Mesenchymal stem cell (in vitro differentiated cells and primary cell): ENCODE measurements at regions not wholly inside any gene's neighbourhood (a gene's known extent, or its start where the extent isn't known, plus 50 kb on each side); places are given as distances from the start of the nearest gene placed in this dataset.

Experiments used
- DNase-seq: peaks from one replicate; pipeline ENCODE4 v3.0.0-alpha.2; 2013
- H2AFZ ChIP-seq: one replicate; pipeline ENCODE4 v1.6.1; 2013; ENCODE audit warnings: low read depth, mild to moderate bottlenecking, control low read depth, inconsistent platforms, low read length, moderate library complexity
- H2AK5ac ChIP-seq: 2 replicates; pipeline ENCODE4 v1.6.1; 2013; ENCODE audit warnings: low read length, moderate library complexity, mild to moderate bottlenecking, inconsistent platforms; ENCODE audit not compliant: severe bottlenecking
- H2BK120ac ChIP-seq: one replicate; pipeline ENCODE4 v1.6.1; 2013; ENCODE audit warnings: low read depth, mild to moderate bottlenecking, inconsistent platforms, low read length, moderate library complexity
- H2BK12ac ChIP-seq, 2 experiments: one replicate each; pipeline ENCODE4 v1.6.1; 2013; ENCODE audit warnings: inconsistent platforms in 2 of 2, low read length in 2 of 2, mild to moderate bottlenecking in 2 of 2, moderate library complexity in 2 of 2, control low read depth in 1 of 2
- H2BK15ac ChIP-seq: one replicate; pipeline ENCODE4 v1.6.1; 2013; ENCODE audit warnings: mild to moderate bottlenecking, low read depth, inconsistent platforms; ENCODE audit not compliant: poor library complexity, severe bottlenecking
- H2BK5ac ChIP-seq: 2 replicates; pipeline ENCODE4 v1.6.1; 2013; ENCODE audit warnings: low read depth, mild to moderate bottlenecking, low read length, control low read depth, inconsistent platforms; ENCODE audit not compliant: poor library complexity, severe bottlenecking
- H3K14ac ChIP-seq, 2 experiments: one replicate each; pipeline ENCODE4 v1.6.1; 2013; ENCODE audit warnings: inconsistent platforms in 2 of 2, low read length in 2 of 2, control low read depth in 1 of 2, mild to moderate bottlenecking in 1 of 2, moderate library complexity in 1 of 2
- H3K18ac ChIP-seq, 2 experiments: one replicate each; pipeline ENCODE4 v1.6.1; 2013; ENCODE audit warnings: inconsistent platforms in 2 of 2, low read length in 2 of 2, control low read depth in 1 of 2, low read depth in 1 of 2, mild to moderate bottlenecking in 1 of 2
- H3K23ac ChIP-seq, 2 experiments: one replicate each; pipeline ENCODE4 v1.6.1; 2013; ENCODE audit warnings: inconsistent platforms in 2 of 2, low read length in 2 of 2, mild to moderate bottlenecking in 2 of 2, moderate library complexity in 2 of 2, control low read depth in 1 of 2
- H3K27ac ChIP-seq: 2 replicates; pipeline ENCODE4 v1.5.1; 2013; ENCODE audit warnings: mild to moderate bottlenecking, moderate library complexity, low read length, control low read depth, inconsistent platforms; ENCODE audit not compliant: poor library complexity, severe bottlenecking
- H3K27me3 ChIP-seq, 2 experiments: 2 replicates each; pipeline versions ENCODE4 v1.6.1 to v1.7.0; 2013; ENCODE audit warnings: low read length in 2 of 2, mild to moderate bottlenecking in 2 of 2, moderate library complexity in 2 of 2, control low read depth in 1 of 2, inconsistent platforms in 1 of 2; ENCODE audit not compliant: control insufficient read depth in 1 of 2, insufficient read depth in 1 of 2
- H3K36me3 ChIP-seq, 2 experiments: 2 replicates each; pipeline versions ENCODE4 v1.6.1 to v1.7.0; 2013; ENCODE audit warnings: low read length in 2 of 2, control low read depth in 1 of 2, inconsistent platforms in 1 of 2, low read depth in 1 of 2, mild to moderate bottlenecking in 1 of 2; ENCODE audit not compliant: insufficient read depth in 2 of 2, control insufficient read depth in 1 of 2
- H3K4ac ChIP-seq, 2 experiments: one replicate each; pipeline ENCODE4 v1.6.1; 2013; ENCODE audit warnings: inconsistent platforms in 2 of 2, low read length in 2 of 2, mild to moderate bottlenecking in 2 of 2, moderate library complexity in 2 of 2, control low read depth in 1 of 2, low read depth in 1 of 2
- H3K4me1 ChIP-seq: 2 replicates; pipeline ENCODE4 v1.6.1; 2013; ENCODE audit warnings: low read depth, low read length, control low read depth; ENCODE audit not compliant: control insufficient read depth, insufficient read depth
- H3K4me2 ChIP-seq: 2 replicates; pipeline ENCODE4 v1.6.1; 2013; ENCODE audit warnings: low read length, mild to moderate bottlenecking, inconsistent platforms; ENCODE audit not compliant: poor library complexity, severe bottlenecking
- H3K4me3 ChIP-seq, 2 experiments: 2 replicates each; pipeline versions ENCODE4 v1.5.1 to v1.7.0; 2013; ENCODE audit warnings: low read length in 2 of 2, mild to moderate bottlenecking in 2 of 2, control low read depth in 1 of 2, low read depth in 1 of 2; ENCODE audit not compliant: insufficient read depth in 1 of 2
- H3K79me1 ChIP-seq: replicated peaks from 2 replicates; pipeline ENCODE4 v1.6.1; 2013; ENCODE audit warnings: mild to moderate bottlenecking, control low read depth, low read length, inconsistent platforms; ENCODE audit not compliant: poor library complexity, severe bottlenecking
- H3K9ac ChIP-seq: 2 replicates; pipeline ENCODE4 v1.7.0; 2013; ENCODE audit warnings: mild to moderate bottlenecking, low read length, moderate library complexity
- H3K9me3 ChIP-seq: 2 replicates; pipeline ENCODE4 v1.7.0; 2013; ENCODE audit warnings: mild to moderate bottlenecking, low read length; ENCODE audit not compliant: control insufficient read depth
- H4K8ac ChIP-seq: one replicate; pipeline ENCODE4 v1.6.1; 2013; ENCODE audit warnings: inconsistent platforms, mild to moderate bottlenecking, low read length, moderate library complexity
- H4K91ac ChIP-seq: one replicate; pipeline ENCODE4 v1.6.1; 2013; ENCODE audit warnings: mild to moderate bottlenecking, low read length, inconsistent platforms
- WGBS: methylation state at CpG from one replicate; pipeline ENCODE4 v1.1.7; 2013; ENCODE audit warnings: mixed read lengths; 5-methylcytosine and 5-hydroxymethylcytosine counted together

- no peaks in the 10 kb centered on the region for H3K79me1 ChIP-seq
- H3K27ac ChIP-seq: no peak overlapping the region
- H4K91ac ChIP-seq: no peak overlapping the region
- H3K18ac ChIP-seq: no peak overlapping the region
- no peak for DNase-seq
- no peaks in the 10 kb centered on the region for H3K36me3 ChIP-seq
- H2BK5ac ChIP-seq: no peak overlapping the region
- no peak overlapping the region for H4K8ac ChIP-seq
- H2BK12ac ChIP-seq: no peak overlapping the region
- no peak overlapping the region for H3K23ac ChIP-seq
- no peak overlapping the region for H2BK120ac ChIP-seq
- no peak overlapping the region for H3K4ac ChIP-seq
- H3K4me2 ChIP-seq: no peak overlapping the region
- H2AFZ ChIP-seq: no peak overlapping the region
- H3K4me1 ChIP-seq: peaks cover 8% of the 10 kb centered on the region
- H2BK15ac ChIP-seq: no peak overlapping the region
- H3K14ac ChIP-seq: no peak overlapping the region
- no peak overlapping the region for H3K4me3 ChIP-seq
- peaks cover 5 to 30% of the 10 kb centered on the region in 2 experiments for H3K27me3 ChIP-seq
- no peak overlapping the region for H3K9ac ChIP-seq
- no peak overlapping the region for H2AK5ac ChIP-seq
- 64% methylated on average over 9 of the region's 9 CpGs for WGBS
- H3K9me3 ChIP-seq: peaks cover 20% of the 10 kb centered on the region
Observed at GRCh38 chr1:29859126-29859525, 622.8 kb downstream of the PTPRU start.

- no peak overlapping the region for H3K4me3 ChIP-seq
- H2AK5ac ChIP-seq: no peak overlapping the region
- no peak overlapping the region for H2BK15ac ChIP-seq
- no peak overlapping the region for H3K9ac ChIP-seq
- H3K9me3 ChIP-seq: peaks cover 20% of the 10 kb centered on the region
- no peak overlapping the region for H3K14ac ChIP-seq
- no peak overlapping the region for H4K91ac ChIP-seq
- no peaks in the 10 kb centered on the region for H3K79me1 ChIP-seq
- no peaks in the 10 kb centered on the region for H3K36me3 ChIP-seq
- no peak for DNase-seq
- no peak overlapping the region for H2BK120ac ChIP-seq
- H3K27ac ChIP-seq: no peak overlapping the region
- H4K8ac ChIP-seq: no peak overlapping the region
- no peak overlapping the region for H2BK5ac ChIP-seq
- H3K4me1 ChIP-seq: peaks cover 8% of the 10 kb centered on the region
- no peak overlapping the region for H3K18ac ChIP-seq
- H3K23ac ChIP-seq: no peak overlapping the region
- no peak overlapping the region for H3K4me2 ChIP-seq
- no peak overlapping the region for H3K4ac ChIP-seq
- WGBS: 37% methylated on average over 4 of the region's 6 CpGs
- H2BK12ac ChIP-seq: no peak overlapping the region
- H2AFZ ChIP-seq: no peak overlapping the region
- peaks cover 5 to 35% of the 10 kb centered on the region in 2 experiments for H3K27me3 ChIP-seq
Observed at GRCh38 chr1:29858646-29859045, 622.3 kb downstream of the PTPRU start.

GRCh38 chr1:29856340-29857114, 620.2 kb downstream of the PTPRU start:
- Histone ChIP-seq H2BK15ac (no peak overlapping the region), H3K4me2 (no peak overlapping the region), H3K27ac (no peak overlapping the region), H3K79me1 (no peaks in the 10 kb centered on the region), H2BK12ac (no peak overlapping the region), H3K18ac (no peak overlapping the region), H3K27me3 (peaks cover 0 to 51% of the 10 kb centered on the region in 2 experiments), H3K4ac (no peak overlapping the region), H3K4me1 (peaks cover 12% of the 10 kb centered on the region), H3K14ac (no peak overlapping the region), H2BK120ac (no peak overlapping the region), H4K91ac (no peak overlapping the region), H2AK5ac (no peak overlapping the region), H4K8ac (no peak overlapping the region), H3K4me3 (no peak overlapping the region), H3K36me3 (no peaks in the 10 kb centered on the region), H2AFZ (no peak overlapping the region), H3K23ac (no peak overlapping the region), H3K9ac (no peak overlapping the region), H2BK5ac (no peak overlapping the region), H3K9me3 (peaks cover 15% of the 10 kb centered on the region)
- 49% methylated on average over 12 of the region's 12 CpGs for WGBS
- no peak for DNase-seq

GRCh38 chr1:29855561-29856160, 619.3 kb downstream of the PTPRU start:
- no peak overlapping the region for H4K8ac ChIP-seq
- peaks cover 0 to 58% of the 10 kb centered on the region in 2 experiments for H3K27me3 ChIP-seq
- H3K4ac ChIP-seq: no peak overlapping the region
- no peak overlapping the region for H2BK12ac ChIP-seq
- H3K23ac ChIP-seq: no peak overlapping the region
- no peak overlapping the region for H3K14ac ChIP-seq
- H3K4me1 ChIP-seq: peaks cover 19% of the 10 kb centered on the region
- no peak overlapping the region for H2BK5ac ChIP-seq
- no peak overlapping the region for H3K4me3 ChIP-seq
- no peak overlapping the region for H3K18ac ChIP-seq
- no peak for DNase-seq
- no peaks in the 10 kb centered on the region for H3K36me3 ChIP-seq
- WGBS: 79% methylated on average over 10 of the region's 10 CpGs
- H2AK5ac ChIP-seq: no peak overlapping the region
- H3K4me2 ChIP-seq: no peak overlapping the region
- no peak overlapping the region for H2AFZ ChIP-seq
- H3K9me3 ChIP-seq: peaks cover 7% of the 10 kb centered on the region
- no peak overlapping the region for H2BK120ac ChIP-seq
- H4K91ac ChIP-seq: no peak overlapping the region
- H3K9ac ChIP-seq: no peak overlapping the region
- no peak overlapping the region for H2BK15ac ChIP-seq
- H3K27ac ChIP-seq: no peak overlapping the region
- H3K79me1 ChIP-seq: no peaks in the 10 kb centered on the region
